HL-60 (cell line): ENCODE measurements at regions not wholly inside any gene's neighbourhood (a gene's known extent, or its start where the extent isn't known, plus 50 kb on each side); places are given as distances from the start of the nearest gene placed in this dataset.

Experiments
- CTCF ChIP-seq: IDR thresholded peaks from one replicate; pipeline ENCODE4 v1.5.1; 2011; ENCODE audit warnings: low read length, control low read depth, inconsistent platforms; ENCODE audit not compliant: insufficient read depth
- POLR2AphosphoS5 ChIP-seq: IDR thresholded peaks from 2 replicates; pipeline ENCODE4 v1.6.1; 2012; ENCODE audit warnings: low read depth
- REST ChIP-seq: IDR thresholded peaks from 2 replicates; pipeline ENCODE4 v1.6.1; 2012; ENCODE audit warnings: low read depth; ENCODE audit not compliant: insufficient replicate concordance
- SPI1 ChIP-seq: IDR thresholded peaks from 2 replicates; pipeline ENCODE4 v1.6.1; 2012; ENCODE audit warnings: low read depth, mild to moderate bottlenecking, borderline replicate concordance

DNA sequence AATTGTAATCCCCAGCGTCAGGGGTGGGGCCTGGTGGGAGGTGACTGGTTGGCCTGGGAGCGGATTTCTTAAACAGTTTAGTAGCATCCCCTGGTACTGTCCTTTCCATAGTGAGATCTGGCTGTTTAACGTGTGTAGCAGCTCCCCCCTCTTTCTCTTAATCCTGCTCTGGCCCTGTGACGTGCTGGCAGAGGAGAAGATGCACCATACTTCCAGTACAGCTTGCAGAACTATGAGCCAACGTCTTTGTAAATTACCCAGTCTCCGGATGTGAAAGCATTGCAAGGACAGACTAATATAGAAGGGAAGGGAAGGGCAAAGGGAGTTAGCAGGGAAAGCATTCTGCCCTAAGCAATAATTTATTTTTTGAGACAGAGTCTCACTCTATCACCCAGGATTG lies 83.9 kb downstream of the RMI2 start:
- TF ChIP-seq CTCF (no peak), POLR2AphosphoS5 (no peak), REST (no peak), SPI1 (no peak)
